Keratinocyte (primary cell): ENCODE measurements at regions not wholly inside any gene's neighbourhood (a gene's known extent, or its start where the extent isn't known, plus 50 kb on each side); places are given as distances from the start of the nearest gene placed in this dataset.
"Not testable (repeated sequence)": the region's sequence is repeated elsewhere in the genome, so short reads cannot be mapped to it uniquely, and the experiment has no call there.

Source experiments
- DNase-seq: peaks from one replicate; pipeline ENCODE4 v3.0.0-alpha.2; 2011; ENCODE audit warnings: low read depth, missing footprints, low spot score
- FAIRE-seq: peaks from 2 replicates; lab custom pipeline; 2011; peaks lifted over from hg19 to GRCh38; lab: Jason Lieb, UNC
- H2AFZ ChIP-seq: 2 replicates; pipeline ENCODE4 v1.6.0; 2012; ENCODE audit warnings: low read length, control low read depth, inconsistent platforms; ENCODE audit not compliant: control insufficient read depth
- H3K27ac ChIP-seq: 2 replicates; pipeline ENCODE4 v1.5.1; 2011; ENCODE audit warnings: low read length; ENCODE audit not compliant: control insufficient read depth, insufficient read depth
- H3K27me3 ChIP-seq: 3 replicates; pipeline ENCODE4 v1.6.0; 2011; ENCODE audit warnings: low read length; ENCODE audit not compliant: control insufficient read depth, insufficient read depth; ENCODE audit errors: extremely low read depth
- H3K36me3 ChIP-seq, 2 experiments: 2 replicates in 1 of 2; 3 replicates in 1 of 2; pipeline ENCODE4 v1.5.1; 2011; ENCODE audit warnings: low read length in 2 of 2, mild to moderate bottlenecking in 1 of 2; ENCODE audit not compliant: control insufficient read depth in 2 of 2, insufficient read depth in 2 of 2; ENCODE audit errors: extremely low read depth in 1 of 2
- H3K4me1 ChIP-seq: 3 replicates; pipeline ENCODE4 v1.5.1; 2011; ENCODE audit warnings: low read length; ENCODE audit not compliant: control insufficient read depth, insufficient read depth; ENCODE audit errors: extremely low read depth
- H3K4me2 ChIP-seq: 3 replicates; pipeline ENCODE4 v1.6.0; 2011; ENCODE audit warnings: low read depth, low read length; ENCODE audit not compliant: control insufficient read depth, insufficient read depth; ENCODE audit errors: extremely low read depth
- H3K4me3 ChIP-seq, 3 experiments: fragments of 200-600 bp in 1 of 3; sonication (generic) in 1 of 3; 2 replicates in 2 of 3; 3 replicates in 1 of 3; pipeline ENCODE4 v1.5.1; 2011 to 2016; ENCODE audit warnings: low read length in 3 of 3, mild to moderate bottlenecking in 3 of 3, control low read depth in 2 of 3, inconsistent platforms in 1 of 3, low read depth in 1 of 3, mixed read lengths in 1 of 3, mixed run types in 1 of 3, moderate library complexity in 1 of 3; ENCODE audit not compliant: control insufficient read depth in 2 of 3, insufficient read depth in 2 of 3; ENCODE audit errors: extremely low read depth in 1 of 3
- H3K79me2 ChIP-seq: 2 replicates; pipeline ENCODE4 v1.6.0; 2012; ENCODE audit warnings: low read length; ENCODE audit not compliant: control insufficient read depth, insufficient read depth
- H3K9ac ChIP-seq: 3 replicates; pipeline ENCODE4 v1.6.0; 2011; ENCODE audit warnings: low read length; ENCODE audit not compliant: control insufficient read depth, insufficient read depth; ENCODE audit errors: extremely low read depth
- H3K9me1 ChIP-seq: 3 replicates; pipeline ENCODE4 v1.6.0; 2011; ENCODE audit warnings: low read length; ENCODE audit not compliant: control insufficient read depth, insufficient read depth; ENCODE audit errors: extremely low read depth
- H3K9me3 ChIP-seq: 2 replicates; pipeline ENCODE4 v1.5.1; 2012; ENCODE audit warnings: low read depth, low read length; ENCODE audit not compliant: control insufficient read depth
- H4K20me1 ChIP-seq: 3 replicates; pipeline ENCODE4 v1.6.0; 2011; ENCODE audit warnings: low read length; ENCODE audit not compliant: control insufficient read depth, insufficient read depth; ENCODE audit errors: extremely low read depth
- EZH2 ChIP-seq: IDR thresholded peaks from one replicate; pipeline ENCODE4 v1.6.1; 2012; ENCODE audit warnings: inconsistent platforms, mild to moderate bottlenecking, low read length, moderate library complexity
- dilution Hi-C: fragments of 300-500 bp; cut with MboI; formaldehyde crosslinking; loops from one replicate; pipeline ENCODE4 v1.7.0; 2020; ENCODE audit warnings: low sequenced_read_pairs; ENCODE audit not compliant: extremely low pct_ligation_motif_present
- TF ChIP-seq, protein P1 (sequence below), 3 experiments: IDR thresholded peaks in 1 of 3; conservative IDR thresholded peaks in 1 of 3; optimal IDR thresholded peaks in 1 of 3; 2 replicates in 2 of 3; 3 replicates in 1 of 3; pipeline versions ENCODE3 to v1.5.1; 2011; ENCODE audit warnings: low read length in 3 of 3, mild to moderate bottlenecking in 3 of 3, moderate library complexity in 2 of 3, control low read depth in 1 of 3, inconsistent platforms in 1 of 3; ENCODE audit not compliant: insufficient read depth in 2 of 3; ENCODE audit errors: extremely low read depth in 1 of 3

DNA sequence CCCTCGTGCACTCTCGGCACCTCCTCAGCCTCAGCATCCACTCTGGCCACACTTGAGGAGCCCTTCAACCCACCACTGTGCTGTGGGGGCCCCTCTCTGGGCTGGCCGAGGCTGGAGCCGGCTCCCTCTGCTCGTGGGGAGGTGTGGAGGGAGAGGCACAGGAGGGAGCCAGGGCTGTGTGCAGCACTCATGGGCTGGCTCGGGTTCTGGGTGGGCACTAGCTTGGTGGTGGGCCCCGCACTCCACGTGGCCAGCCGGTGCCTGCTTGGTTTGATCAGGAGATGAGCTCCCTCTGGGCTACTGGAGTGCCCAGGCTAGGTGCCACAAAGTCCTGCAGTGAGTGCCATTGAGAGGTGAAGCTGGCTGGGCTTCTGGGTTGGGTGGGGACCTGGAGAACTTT lies 949.4 kb upstream of the GJE1 start:
- FAIRE-seq (no peak), DNase-seq (no peak)
- H3K4me2 ChIP-seq, result no peak overlapping the region
- no peaks in the 10 kb centered on the region for H3K9me3 ChIP-seq
- no peak overlapping the region for H3K4me3 ChIP-seq
- no peak overlapping the region for H3K27ac ChIP-seq
- H3K9ac ChIP-seq, result no peak overlapping the region
- no peaks in the 10 kb centered on the region for H3K79me2 ChIP-seq
- H3K9me1 ChIP-seq, result no peaks in the 10 kb centered on the region
- no peak overlapping the region for H2AFZ ChIP-seq
- H3K27me3 ChIP-seq, result no peaks in the 10 kb centered on the region
- dilution Hi-C loops, result no loop called here
- H3K4me1 ChIP-seq, result no peaks in the 10 kb centered on the region
- TF ChIP-seq, protein P1, sequence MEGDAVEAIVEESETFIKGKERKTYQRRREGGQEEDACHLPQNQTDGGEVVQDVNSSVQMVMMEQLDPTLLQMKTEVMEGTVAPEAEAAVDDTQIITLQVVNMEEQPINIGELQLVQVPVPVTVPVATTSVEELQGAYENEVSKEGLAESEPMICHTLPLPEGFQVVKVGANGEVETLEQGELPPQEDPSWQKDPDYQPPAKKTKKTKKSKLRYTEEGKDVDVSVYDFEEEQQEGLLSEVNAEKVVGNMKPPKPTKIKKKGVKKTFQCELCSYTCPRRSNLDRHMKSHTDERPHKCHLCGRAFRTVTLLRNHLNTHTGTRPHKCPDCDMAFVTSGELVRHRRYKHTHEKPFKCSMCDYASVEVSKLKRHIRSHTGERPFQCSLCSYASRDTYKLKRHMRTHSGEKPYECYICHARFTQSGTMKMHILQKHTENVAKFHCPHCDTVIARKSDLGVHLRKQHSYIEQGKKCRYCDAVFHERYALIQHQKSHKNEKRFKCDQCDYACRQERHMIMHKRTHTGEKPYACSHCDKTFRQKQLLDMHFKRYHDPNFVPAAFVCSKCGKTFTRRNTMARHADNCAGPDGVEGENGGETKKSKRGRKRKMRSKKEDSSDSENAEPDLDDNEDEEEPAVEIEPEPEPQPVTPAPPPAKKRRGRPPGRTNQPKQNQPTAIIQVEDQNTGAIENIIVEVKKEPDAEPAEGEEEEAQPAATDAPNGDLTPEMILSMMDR (optimal IDR thresholded peaks at IDR 0.05 in 1 of 3, IDR thresholded peaks at IDR 0.05 in 1 of 3, conservative IDR thresholded peaks at IDR 0.05 in 1 of 3; ENCODE audit: extremely low read depth in 1 of 3, insufficient read depth in 2 of 3, low read length in 3 of 3), result no peak
- no peak for TF ChIP-seq EZH2
- H3K36me3 ChIP-seq, result no peaks in the 10 kb centered on the region
- no peaks in the 10 kb centered on the region for H4K20me1 ChIP-seq

GRCh38 chr6:141175458-141175857 lies 957.3 kb upstream of the GJE1 start:
- FAIRE-seq, result not testable (repeated sequence)

GRCh38 chr6:141174932-141175331 lies 957.8 kb upstream of the GJE1 start:
- H3K4me1 ChIP-seq, result no peaks in the 10 kb centered on the region
- no peak overlapping the region for H2AFZ ChIP-seq
- no peak overlapping the region for H3K9ac ChIP-seq
- no peak for DNase-seq
- H3K79me2 ChIP-seq, result no peaks in the 10 kb centered on the region
- no peak for FAIRE-seq
- no peak for TF ChIP-seq EZH2
- H3K9me1 ChIP-seq, result no peaks in the 10 kb centered on the region
- no peak overlapping the region for H3K27ac ChIP-seq
- no peaks in the 10 kb centered on the region for H3K9me3 ChIP-seq
- H3K4me3 ChIP-seq, result no peak overlapping the region
- H3K4me2 ChIP-seq, result no peak overlapping the region
- H3K27me3 ChIP-seq, result no peaks in the 10 kb centered on the region
- dilution Hi-C loops, result no loop called here
- H4K20me1 ChIP-seq, result no peaks in the 10 kb centered on the region
- no peaks in the 10 kb centered on the region for H3K36me3 ChIP-seq

More at GRCh38 chr6:141175458-141175857, 957.3 kb upstream of the GJE1 start:
- H3K79me2 ChIP-seq, H3K4me2 ChIP-seq, DNase-seq, H3K4me3 ChIP-seq, H3K4me1 ChIP-seq, H3K27ac ChIP-seq, H3K9me3 ChIP-seq, dilution Hi-C loops, H2AFZ ChIP-seq, H3K36me3 ChIP-seq, H3K27me3 ChIP-seq, H3K9ac ChIP-seq, H3K9me1 ChIP-seq, H4K20me1 ChIP-seq: not testable (repeated sequence)
